SJCRH30 (cell line): ENCODE measurements at regions not wholly inside any gene's neighbourhood (a gene's known extent, or its start where the extent isn't known, plus 50 kb on each side); places are given as distances from the start of the nearest gene placed in this dataset.

Experiments
- DNase-seq, 2 experiments: peaks; one replicate each; pipeline ENCODE4 v3.0.0-alpha.2; 2015 to 2020
- H3K27ac ChIP-seq: fragments of 250-450 bp; sonication (Bioruptor Pico); 2 replicates; pipeline ENCODE4 v1.5.1; 2020; ENCODE audit warnings: mild to moderate bottlenecking, moderate library complexity
- H3K27me3 ChIP-seq: fragments of 250-450 bp; sonication (Bioruptor Pico); 2 replicates; pipeline ENCODE4 v1.5.1; 2020; ENCODE audit warnings: mild to moderate bottlenecking, moderate library complexity
- H3K36me3 ChIP-seq: fragments of 250-450 bp; sonication (Bioruptor Pico); 2 replicates; pipeline ENCODE4 v1.5.1; 2020; ENCODE audit warnings: mild to moderate bottlenecking, moderate library complexity
- H3K4me1 ChIP-seq: fragments of 250-450 bp; sonication (Bioruptor Pico); 2 replicates; pipeline ENCODE4 v1.5.1; 2020; ENCODE audit warnings: mild to moderate bottlenecking, moderate library complexity
- H3K4me3 ChIP-seq: fragments of 250-450 bp; sonication (Bioruptor Pico); 2 replicates; pipeline ENCODE4 v1.5.1; 2020; ENCODE audit warnings: mild to moderate bottlenecking, moderate library complexity
- H3K9me3 ChIP-seq: fragments of 250-450 bp; sonication (Bioruptor Pico); replicated peaks from 2 replicates; pipeline ENCODE4 v1.5.1; 2020; ENCODE audit warnings: mild to moderate bottlenecking, moderate library complexity

DNA sequence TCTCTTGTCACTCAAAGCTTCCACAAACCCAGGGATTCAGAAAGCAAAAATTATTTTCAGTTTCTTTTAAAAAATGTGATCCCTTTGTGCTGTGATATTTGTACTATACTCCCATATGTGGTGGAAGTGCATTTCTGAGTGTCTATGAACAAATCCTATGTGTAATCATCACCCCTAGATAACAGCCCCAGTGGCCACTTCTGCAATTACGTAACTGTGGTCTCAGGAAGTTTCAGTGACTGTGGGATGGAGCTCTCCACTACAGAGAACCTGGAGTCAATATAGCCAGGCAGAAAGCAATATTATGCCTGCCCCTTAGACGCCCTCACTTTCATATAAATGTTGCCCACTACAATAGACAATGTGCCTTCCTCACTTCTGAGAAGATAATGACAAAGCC lies 1101.7 kb upstream of the GHITM start:
- Histone ChIP-seq H3K27ac (no peak overlapping the region), H3K27me3 (no peaks in the 10 kb centered on the region)
- DNase-seq = no peak

DNA sequence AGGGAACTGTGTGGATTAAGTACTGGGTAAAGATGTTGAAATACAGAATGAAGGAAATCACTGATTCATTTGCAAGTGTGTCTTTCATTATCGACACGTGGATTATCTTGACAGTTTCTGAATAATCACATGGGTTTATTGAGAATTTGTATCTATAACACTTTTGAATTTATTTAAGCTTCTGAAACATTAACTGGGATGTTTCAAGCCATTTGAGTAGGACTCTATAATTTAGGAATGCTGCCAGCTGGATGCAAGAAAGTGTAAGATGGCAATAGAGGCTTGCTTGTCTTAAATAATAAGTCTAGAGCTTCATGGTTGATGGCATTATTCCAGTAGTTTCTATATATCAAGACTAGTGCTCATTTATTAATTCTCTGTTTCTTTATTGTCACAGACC lies 1100.7 kb upstream of the GHITM start:
- no peaks in the 10 kb centered on the region for H3K4me1 ChIP-seq
- H3K4me3 ChIP-seq = no peak overlapping the region
- no peaks in the 10 kb centered on the region for H3K27me3 ChIP-seq
- H3K27ac ChIP-seq = no peak overlapping the region
- H3K9me3 ChIP-seq = no peaks in the 10 kb centered on the region
- H3K36me3 ChIP-seq = no peaks in the 10 kb centered on the region
- no peak for DNase-seq

More for the DNA sequence above, 1101.7 kb upstream of the GHITM start:
- Histone ChIP-seq H3K4me3 (no peak overlapping the region), H3K9me3 (no peaks in the 10 kb centered on the region), H3K36me3 (no peaks in the 10 kb centered on the region), H3K4me1 (no peaks in the 10 kb centered on the region)

DNA sequence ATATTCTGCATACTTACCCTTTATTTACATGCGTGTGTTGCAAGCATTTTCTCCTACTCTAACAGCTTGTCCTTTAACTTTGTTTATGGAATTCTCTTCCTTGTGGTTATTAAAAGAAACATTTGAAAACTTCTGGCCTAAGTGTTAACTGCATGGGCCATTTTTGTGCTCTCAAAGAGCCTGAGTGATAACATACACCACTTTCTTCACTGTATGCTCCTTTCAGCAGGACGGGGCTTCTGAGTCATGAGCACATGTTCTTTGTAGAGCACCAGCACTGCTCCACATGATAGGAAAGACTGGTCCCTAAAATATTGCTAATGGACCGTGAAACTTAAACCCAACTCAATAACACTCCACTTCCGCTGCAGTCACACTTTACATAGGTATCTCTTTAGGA lies 1093.6 kb upstream of the GHITM start:
- no peak for DNase-seq
- Histone ChIP-seq H3K4me3 (no peak overlapping the region), H3K27me3 (no peaks in the 10 kb centered on the region), H3K4me1 (no peaks in the 10 kb centered on the region), H3K27ac (no peak overlapping the region), H3K9me3 (no peaks in the 10 kb centered on the region), H3K36me3 (no peaks in the 10 kb centered on the region)

DNA sequence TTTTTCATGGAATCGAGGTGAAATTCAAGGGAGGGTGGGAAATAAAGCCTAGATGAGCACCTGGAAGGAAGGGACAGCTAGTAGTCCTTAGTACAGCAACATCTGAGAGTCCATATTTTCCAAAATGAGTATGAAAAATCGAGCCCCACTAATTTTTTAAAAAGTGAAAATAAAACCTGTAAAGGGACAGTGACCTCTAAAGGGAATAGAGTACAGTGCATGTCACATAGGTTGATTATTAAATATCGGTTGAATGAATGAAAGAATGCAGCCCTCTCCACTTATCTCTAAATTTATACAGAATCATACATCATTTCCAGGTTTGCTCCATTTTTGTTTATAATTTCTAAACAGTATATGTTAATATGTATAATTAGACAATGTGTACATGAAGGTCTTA lies 1088.5 kb upstream of the GHITM start:
- no peak overlapping the region for H3K27ac ChIP-seq
- no peaks in the 10 kb centered on the region for H3K9me3 ChIP-seq
- no peaks in the 10 kb centered on the region for H3K4me1 ChIP-seq
- no peaks in the 10 kb centered on the region for H3K36me3 ChIP-seq
- DNase-seq = no peak
- H3K4me3 ChIP-seq = no peak overlapping the region
- no peaks in the 10 kb centered on the region for H3K27me3 ChIP-seq

DNA sequence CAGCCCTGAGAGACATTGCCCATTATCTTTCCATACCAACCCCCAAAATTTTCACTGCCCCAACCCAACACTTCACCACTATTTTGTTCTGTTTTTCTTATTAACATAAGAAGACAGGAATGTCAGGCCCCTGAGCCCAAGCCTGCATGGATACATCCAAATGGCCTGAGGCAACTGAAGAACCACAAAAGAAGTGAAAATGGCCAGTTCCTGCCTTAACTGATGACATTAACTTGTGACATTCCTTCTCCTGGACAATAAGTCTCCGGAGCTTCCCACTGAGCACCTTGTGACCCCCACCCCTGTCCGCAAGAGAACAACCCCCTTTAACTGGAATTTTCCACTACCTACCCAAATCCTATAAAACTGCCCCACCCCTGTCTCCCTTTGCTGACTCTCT lies 1076.4 kb upstream of the GHITM start:
- no peak for DNase-seq
- H3K36me3 ChIP-seq = no peaks in the 10 kb centered on the region
- H3K9me3 ChIP-seq = no peaks in the 10 kb centered on the region
- no peak overlapping the region for H3K27ac ChIP-seq
- H3K4me3 ChIP-seq = no peak overlapping the region
- H3K27me3 ChIP-seq = no peaks in the 10 kb centered on the region
- no peaks in the 10 kb centered on the region for H3K4me1 ChIP-seq

DNA sequence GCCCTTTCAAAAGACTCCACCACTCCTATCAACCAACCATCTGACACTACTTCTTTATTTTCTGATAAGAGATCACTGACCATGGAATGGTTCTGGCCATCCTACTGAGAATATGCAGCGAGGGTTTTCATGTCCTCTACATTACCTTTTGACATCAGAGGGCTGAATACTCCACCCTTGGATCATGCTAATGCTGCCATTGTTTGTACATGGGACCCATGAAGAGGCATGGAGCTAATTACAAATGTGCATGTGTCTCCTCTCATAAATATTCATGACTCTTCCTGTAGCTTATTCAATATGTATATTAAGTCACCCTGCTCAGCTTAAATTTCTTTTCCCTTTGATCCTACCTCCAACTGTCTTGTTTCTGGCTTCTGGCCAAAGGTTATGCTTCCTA lies 1065.8 kb upstream of the GHITM start:
- no peak overlapping the region for H3K27ac ChIP-seq
- DNase-seq = no peak
- H3K27me3 ChIP-seq = no peaks in the 10 kb centered on the region
- no peaks in the 10 kb centered on the region for H3K4me1 ChIP-seq
- no peak overlapping the region for H3K4me3 ChIP-seq
- H3K9me3 ChIP-seq = no peaks in the 10 kb centered on the region
- H3K36me3 ChIP-seq = no peaks in the 10 kb centered on the region

DNA sequence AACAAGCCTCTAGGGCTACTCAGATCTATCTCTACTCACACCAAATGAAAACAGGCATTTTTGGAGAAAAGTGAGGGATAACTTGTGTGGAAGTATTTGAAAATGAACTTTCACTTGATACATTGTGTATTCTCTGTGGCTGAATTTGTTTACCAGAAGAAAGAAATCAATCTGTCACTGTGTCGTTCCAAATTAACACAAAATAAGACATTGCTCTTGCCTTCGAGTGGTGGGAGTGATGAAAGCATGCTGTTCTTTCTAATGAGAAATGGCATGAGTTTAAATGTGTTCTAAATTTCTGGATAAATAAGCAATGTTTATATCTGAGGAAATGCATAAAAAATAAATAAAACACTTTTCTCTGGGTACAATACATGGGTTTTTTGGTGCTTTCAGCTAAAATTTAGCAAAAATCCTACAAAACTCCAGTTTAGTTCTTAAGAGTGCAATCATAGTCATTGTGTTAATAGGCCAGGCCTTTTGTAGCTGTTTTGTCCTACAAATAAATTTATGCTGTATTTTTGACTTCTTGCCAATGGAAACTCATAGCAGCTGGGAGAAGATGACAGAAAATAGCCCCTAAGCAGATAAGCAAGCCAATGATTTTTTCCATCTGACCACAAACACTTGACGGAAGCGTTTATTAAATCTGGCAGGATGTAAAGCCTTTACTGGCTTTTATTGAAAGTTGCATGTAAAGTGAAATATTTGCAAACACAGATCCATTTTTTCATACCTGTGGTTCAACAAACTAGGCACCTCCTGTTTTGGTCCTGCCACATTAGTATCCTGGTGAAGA lies 1064.1 kb upstream of the GHITM start:
- Histone ChIP-seq H3K27ac (no peak overlapping the region), H3K27me3 (no peaks in the 10 kb centered on the region), H3K9me3 (no peaks in the 10 kb centered on the region), H3K4me1 (no peaks in the 10 kb centered on the region), H3K36me3 (no peaks in the 10 kb centered on the region), H3K4me3 (no peak overlapping the region)
- DNase-seq = no peak

DNA sequence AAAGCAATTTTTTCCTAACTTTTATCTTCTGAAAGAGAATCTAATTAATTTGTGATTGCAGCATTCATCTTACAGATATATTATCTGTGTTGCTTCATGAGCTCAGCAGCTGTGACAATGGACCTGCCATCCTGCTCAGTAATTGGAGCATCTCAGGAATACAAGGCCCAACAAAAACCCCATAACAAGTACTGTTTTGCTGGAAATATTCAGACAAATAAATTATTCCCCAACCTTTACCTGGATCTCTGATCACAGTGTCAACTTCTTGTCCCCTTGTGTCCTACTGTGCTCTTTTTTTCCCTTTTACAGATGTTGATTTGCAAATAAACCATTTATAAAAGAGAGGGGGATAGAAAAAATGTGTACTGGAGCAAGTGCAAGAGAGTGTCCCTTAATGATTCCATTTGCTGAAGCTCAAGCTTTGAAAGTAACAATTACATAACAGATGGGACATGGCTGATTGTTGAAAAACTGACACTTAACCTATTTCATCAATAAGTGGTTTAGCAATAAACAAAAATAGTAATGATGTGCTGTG lies 1063.4 kb upstream of the GHITM start:
- DNase-seq = no peak
- no peak overlapping the region for H3K27ac ChIP-seq
- H3K4me3 ChIP-seq = no peak overlapping the region

DNA sequence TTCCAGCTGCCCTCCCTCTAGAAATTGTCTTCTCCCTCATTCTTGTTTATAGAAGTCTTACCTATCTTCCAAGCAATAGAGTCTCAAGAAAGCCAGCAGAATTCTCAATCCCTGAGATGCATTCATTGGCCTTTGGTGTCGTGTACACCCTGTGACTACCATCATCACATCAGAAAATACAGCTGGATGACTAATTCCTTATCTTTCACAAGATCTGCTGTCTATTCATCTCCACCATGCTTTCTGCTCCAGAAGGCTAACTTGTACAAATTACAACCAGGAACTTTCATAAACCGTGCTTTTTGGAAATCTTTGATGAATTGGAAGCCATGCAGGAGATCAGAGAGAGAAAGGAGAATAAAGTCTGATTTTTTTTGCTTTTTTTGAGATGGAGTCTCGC lies 1062.9 kb upstream of the GHITM start:
- no peak for DNase-seq
- no peaks in the 10 kb centered on the region for H3K27me3 ChIP-seq
- no peaks in the 10 kb centered on the region for H3K9me3 ChIP-seq
- H3K36me3 ChIP-seq = no peaks in the 10 kb centered on the region
- H3K27ac ChIP-seq = no peak overlapping the region
- no peak overlapping the region for H3K4me3 ChIP-seq
- H3K4me1 ChIP-seq = no peaks in the 10 kb centered on the region

More for the DNA sequence above, 1063.4 kb upstream of the GHITM start:
- H3K9me3 ChIP-seq = no peaks in the 10 kb centered on the region
- no peaks in the 10 kb centered on the region for H3K27me3 ChIP-seq
- H3K4me1 ChIP-seq = no peaks in the 10 kb centered on the region
- no peaks in the 10 kb centered on the region for H3K36me3 ChIP-seq

DNA sequence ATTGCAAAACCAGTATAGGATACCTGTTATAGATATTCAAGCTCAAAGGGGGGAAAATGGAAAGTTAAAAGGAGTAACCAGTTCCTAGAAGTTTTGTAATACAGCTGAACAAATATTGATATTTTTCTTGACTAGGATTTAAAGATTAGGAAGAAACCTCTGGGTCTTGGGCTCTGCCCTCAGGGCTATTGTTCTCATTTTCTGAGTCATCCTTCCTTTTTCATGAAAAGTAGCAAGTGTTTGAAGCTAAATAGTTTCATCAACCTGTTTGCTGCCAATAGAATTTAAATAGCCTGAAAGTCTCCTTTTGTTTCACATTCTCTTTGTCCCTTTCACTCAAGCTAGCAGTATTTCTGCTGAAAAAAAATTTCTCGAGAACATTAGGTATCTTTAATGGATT lies 1061.1 kb upstream of the GHITM start:
- H3K27me3 ChIP-seq = no peaks in the 10 kb centered on the region
- H3K4me1 ChIP-seq = no peaks in the 10 kb centered on the region
- H3K9me3 ChIP-seq = no peaks in the 10 kb centered on the region
- no peak overlapping the region for H3K27ac ChIP-seq
- no peaks in the 10 kb centered on the region for H3K36me3 ChIP-seq
- no peak overlapping the region for H3K4me3 ChIP-seq
- DNase-seq = peak in 1 of 2 experiments; percentile 1

DNA sequence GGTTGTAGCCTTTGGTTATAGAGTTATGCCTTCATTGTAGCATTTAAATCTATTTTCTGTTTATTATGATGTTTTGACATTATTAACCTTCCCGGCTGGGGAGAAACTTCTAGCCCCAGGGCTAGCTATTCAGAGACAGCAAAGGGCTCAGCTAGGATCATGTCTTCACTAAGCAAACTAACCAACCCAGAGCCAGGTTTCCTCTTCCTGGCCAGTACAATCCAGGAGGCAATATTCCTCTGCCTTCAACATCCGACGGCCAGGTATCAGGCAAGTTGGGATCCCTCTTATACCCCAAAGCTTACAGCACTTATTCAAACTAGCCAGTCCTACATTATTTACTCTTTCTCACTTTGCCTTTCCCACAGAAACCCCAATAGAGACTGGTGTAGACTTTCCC lies 1060.7 kb upstream of the GHITM start:
- no peak overlapping the region for H3K4me3 ChIP-seq
- DNase-seq = no peak
- H3K36me3 ChIP-seq = no peaks in the 10 kb centered on the region
- H3K27ac ChIP-seq = no peak overlapping the region
- H3K9me3 ChIP-seq = no peaks in the 10 kb centered on the region
- H3K27me3 ChIP-seq = no peaks in the 10 kb centered on the region
- H3K4me1 ChIP-seq = no peaks in the 10 kb centered on the region

DNA sequence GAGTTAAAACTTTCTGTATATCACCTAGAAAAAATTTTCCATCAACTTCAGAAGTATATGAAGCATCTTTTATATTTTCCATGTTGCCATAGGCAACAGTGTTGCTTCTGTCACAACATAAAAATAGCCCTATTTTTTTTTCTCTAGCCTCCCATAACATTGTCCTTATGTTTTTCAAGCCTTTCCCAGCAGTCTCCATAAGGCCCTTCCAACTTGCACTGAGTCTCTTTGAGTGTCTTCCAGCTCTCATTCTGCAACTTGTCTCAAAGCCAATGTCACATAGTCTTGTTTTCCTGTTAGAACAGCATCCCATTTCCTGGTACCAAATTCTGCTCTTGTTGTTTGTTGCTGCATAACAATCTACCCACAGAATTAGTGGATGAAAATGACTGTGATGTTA lies 1055.5 kb upstream of the GHITM start:
- H3K4me3 ChIP-seq = no peak overlapping the region
- H3K27me3 ChIP-seq = no peaks in the 10 kb centered on the region

DNA sequence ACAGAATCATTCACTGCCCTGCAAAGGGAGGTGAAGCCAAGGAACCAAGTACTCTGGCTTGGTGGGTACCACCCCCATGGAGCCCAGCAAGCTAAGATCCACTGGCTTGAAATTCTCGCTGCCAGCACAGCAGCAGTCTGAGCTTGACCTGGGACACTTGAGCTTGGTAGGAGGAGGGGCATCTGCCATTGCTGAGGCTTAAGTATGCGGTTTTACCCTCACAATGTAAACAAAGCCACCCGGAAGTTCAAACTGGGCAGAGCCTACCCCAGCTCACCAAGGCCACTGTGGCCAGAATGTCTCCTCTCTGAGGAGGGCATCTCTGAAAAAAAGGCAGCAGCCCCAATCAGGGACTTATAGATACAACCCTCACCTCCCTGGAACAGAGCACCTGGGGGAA lies 1050.0 kb upstream of the GHITM start:
- H3K36me3 ChIP-seq = no peaks in the 10 kb centered on the region
- H3K9me3 ChIP-seq = no peaks in the 10 kb centered on the region
- H3K4me3 ChIP-seq = no peak overlapping the region
- no peak for DNase-seq
- H3K27ac ChIP-seq = no peak overlapping the region
- no peaks in the 10 kb centered on the region for H3K4me1 ChIP-seq
- no peaks in the 10 kb centered on the region for H3K27me3 ChIP-seq

More for the DNA sequence above, 1055.5 kb upstream of the GHITM start:
- no peaks in the 10 kb centered on the region for H3K9me3 ChIP-seq
- no peaks in the 10 kb centered on the region for H3K4me1 ChIP-seq
- no peaks in the 10 kb centered on the region for H3K36me3 ChIP-seq
- no peak overlapping the region for H3K27ac ChIP-seq
- DNase-seq = no peak

DNA sequence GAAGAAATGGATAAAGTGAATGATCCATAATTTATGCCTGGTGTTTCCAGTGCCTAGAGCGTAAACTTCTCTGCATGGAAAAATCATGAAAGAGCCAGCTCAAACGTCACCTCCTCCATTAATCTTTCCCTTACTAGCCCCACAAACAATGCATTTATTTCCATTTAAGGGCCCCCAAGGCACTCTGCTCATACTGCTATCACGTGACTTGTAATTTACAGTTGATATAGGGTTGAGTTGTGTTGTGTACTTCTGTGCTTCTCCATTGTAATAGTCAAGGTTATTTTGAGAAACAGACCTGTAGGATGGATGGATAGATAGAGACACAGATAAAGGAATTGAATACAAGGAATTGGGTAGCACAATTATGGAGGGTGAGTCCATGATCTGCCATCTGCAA lies 1034.7 kb upstream of the GHITM start:
- DNase-seq = no peak
- no peak overlapping the region for H3K4me3 ChIP-seq
- no peaks in the 10 kb centered on the region for H3K27me3 ChIP-seq
- H3K36me3 ChIP-seq = no peaks in the 10 kb centered on the region
- no peak overlapping the region for H3K27ac ChIP-seq
- no peaks in the 10 kb centered on the region for H3K4me1 ChIP-seq
- no peaks in the 10 kb centered on the region for H3K9me3 ChIP-seq

DNA sequence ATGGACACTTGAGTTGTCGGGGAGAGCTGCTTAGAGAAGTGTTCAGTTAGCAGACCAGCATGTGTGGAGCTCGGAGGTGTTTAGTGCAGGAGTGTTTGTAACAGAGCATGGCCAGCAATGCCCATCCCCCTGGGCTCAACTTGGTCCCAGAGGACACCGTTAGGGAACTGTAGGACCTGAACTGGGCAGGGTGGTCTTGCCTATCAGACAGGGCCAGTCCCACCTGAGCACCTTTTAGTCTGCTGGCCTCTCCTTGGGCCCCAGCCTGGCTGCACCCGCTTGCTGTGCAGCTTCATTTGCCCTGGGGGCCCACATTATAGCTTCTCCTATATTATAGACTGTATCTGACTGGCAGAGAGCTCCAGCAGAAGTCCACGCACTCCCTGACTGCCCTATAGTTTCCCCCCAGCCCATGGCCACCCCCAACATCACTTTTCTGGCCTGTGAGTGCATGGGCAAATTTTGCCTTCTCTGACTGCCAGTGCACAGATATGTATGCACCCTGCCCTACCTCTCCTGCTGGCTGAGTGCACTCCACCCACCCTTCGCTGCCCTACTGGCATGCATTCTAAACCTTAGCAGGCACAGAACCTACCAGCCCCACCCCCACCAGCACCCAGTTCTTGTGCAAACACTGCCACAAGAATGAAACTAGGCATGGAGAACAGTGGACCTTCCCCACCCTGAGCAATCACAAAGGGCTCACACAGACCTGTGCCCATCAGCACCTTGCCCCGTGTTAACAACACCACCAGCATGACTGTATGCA lies 1030.6 kb upstream of the GHITM start:
- Histone ChIP-seq H3K27ac (no peak overlapping the region), H3K27me3 (no peaks in the 10 kb centered on the region), H3K36me3 (no peaks in the 10 kb centered on the region), H3K4me3 (no peak overlapping the region), H3K4me1 (no peaks in the 10 kb centered on the region), H3K9me3 (no peaks in the 10 kb centered on the region)
- no peak for DNase-seq
